ENCODE measurements at regions not wholly inside any gene's neighbourhood (a gene's known extent, or its start where the extent isn't known, plus 50 kb on each side); places are given as distances from the start of the nearest gene placed in this dataset.
"Not testable (repeated sequence)": the region's sequence is repeated elsewhere in the genome, so short reads cannot be mapped to it uniquely, and the experiment has no call there.

- Histone ChIP-seq H3K4me1 (ENCODE audit: control insufficient read depth in 1 of 2, low read depth in 2 of 2) (no peaks in the 10 kb centered on the region), H3K27me3 (replicated peaks; ENCODE audit: insufficient read depth) (no peaks in the 10 kb centered on the region), H3K9me3 (no peaks in the 10 kb centered on the region), H3K27ac (no peak overlapping the region), H3K36me3 (no peaks in the 10 kb centered on the region), H3K4me3 (no peak overlapping the region)
- DNase-seq (ENCODE audit: low spot score) (no peak), ATAC-seq (ENCODE audit: insufficient number of reproducible peaks, low FRiP score, low read depth) (no peak)
- TF ChIP-seq, protein P1, sequence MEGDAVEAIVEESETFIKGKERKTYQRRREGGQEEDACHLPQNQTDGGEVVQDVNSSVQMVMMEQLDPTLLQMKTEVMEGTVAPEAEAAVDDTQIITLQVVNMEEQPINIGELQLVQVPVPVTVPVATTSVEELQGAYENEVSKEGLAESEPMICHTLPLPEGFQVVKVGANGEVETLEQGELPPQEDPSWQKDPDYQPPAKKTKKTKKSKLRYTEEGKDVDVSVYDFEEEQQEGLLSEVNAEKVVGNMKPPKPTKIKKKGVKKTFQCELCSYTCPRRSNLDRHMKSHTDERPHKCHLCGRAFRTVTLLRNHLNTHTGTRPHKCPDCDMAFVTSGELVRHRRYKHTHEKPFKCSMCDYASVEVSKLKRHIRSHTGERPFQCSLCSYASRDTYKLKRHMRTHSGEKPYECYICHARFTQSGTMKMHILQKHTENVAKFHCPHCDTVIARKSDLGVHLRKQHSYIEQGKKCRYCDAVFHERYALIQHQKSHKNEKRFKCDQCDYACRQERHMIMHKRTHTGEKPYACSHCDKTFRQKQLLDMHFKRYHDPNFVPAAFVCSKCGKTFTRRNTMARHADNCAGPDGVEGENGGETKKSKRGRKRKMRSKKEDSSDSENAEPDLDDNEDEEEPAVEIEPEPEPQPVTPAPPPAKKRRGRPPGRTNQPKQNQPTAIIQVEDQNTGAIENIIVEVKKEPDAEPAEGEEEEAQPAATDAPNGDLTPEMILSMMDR (IDR thresholded peaks at IDR 0.05) = no peak
Measured at GRCh38 chr21:19535356-19535755, 1131.8 kb upstream of the TMPRSS15 start.

DNA sequence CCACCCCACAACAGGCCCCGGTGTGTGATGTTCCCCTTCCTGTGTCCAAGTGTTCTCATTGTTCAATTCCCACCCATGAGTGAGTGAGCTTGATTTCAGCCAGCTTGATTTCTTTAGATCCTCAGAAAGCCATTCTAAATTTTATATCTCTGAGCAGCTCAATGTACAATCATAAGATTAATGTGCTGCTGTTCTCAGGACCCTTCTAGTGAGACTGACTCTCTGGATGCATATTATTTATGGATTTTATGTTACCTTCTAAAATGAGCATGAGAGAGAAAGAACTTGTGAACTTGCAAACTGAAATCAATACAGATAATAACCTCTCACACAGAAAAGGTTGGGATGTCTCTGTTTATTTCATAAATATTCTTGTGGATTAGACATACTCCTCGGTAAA lies 1133.5 kb upstream of the TMPRSS15 start:
- no peak for DNase-seq (ENCODE audit: low spot score)
- H3K4me3 ChIP-seq = no peak overlapping the region
- no peaks in the 10 kb centered on the region for H3K4me1 ChIP-seq (ENCODE audit: control insufficient read depth in 1 of 2, low read depth in 2 of 2)
- ATAC-seq (ENCODE audit: insufficient number of reproducible peaks, low FRiP score, low read depth) = no peak
- H3K36me3 ChIP-seq = no peaks in the 10 kb centered on the region
- TF ChIP-seq, protein P1 (IDR thresholded peaks at IDR 0.05) = no peak
- H3K27ac ChIP-seq = no peak overlapping the region
- no peaks in the 10 kb centered on the region for H3K27me3 ChIP-seq (replicated peaks; ENCODE audit: insufficient read depth)
- no peaks in the 10 kb centered on the region for H3K9me3 ChIP-seq

DNA sequence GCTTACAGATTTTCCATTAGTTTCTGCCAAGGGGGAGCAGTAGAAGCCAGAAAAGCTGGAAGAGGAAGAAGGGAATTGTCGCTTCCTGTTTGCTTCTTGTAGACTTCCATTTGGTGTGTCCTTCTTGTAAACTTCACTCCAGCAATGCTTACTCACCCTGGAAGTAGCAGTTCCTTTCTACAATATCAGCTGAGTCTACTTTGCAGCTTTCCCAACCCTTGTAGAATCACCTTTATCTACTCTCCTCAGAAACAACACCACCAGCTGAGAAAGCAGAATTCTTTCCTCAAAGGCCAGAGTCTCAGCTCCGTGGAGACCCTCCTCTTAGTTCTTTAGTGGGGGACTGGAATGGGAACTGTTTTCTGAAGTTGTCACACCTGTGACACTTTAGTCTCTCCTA lies 1136.7 kb upstream of the TMPRSS15 start:
- H3K36me3 ChIP-seq = no peaks in the 10 kb centered on the region
- H3K4me3 ChIP-seq = no peak overlapping the region
- H3K4me1 ChIP-seq (ENCODE audit: control insufficient read depth in 1 of 2, low read depth in 2 of 2) = no peaks in the 10 kb centered on the region
- no peak overlapping the region for H3K27ac ChIP-seq
- H3K27me3 ChIP-seq (replicated peaks; ENCODE audit: insufficient read depth) = no peaks in the 10 kb centered on the region
- ATAC-seq (ENCODE audit: insufficient number of reproducible peaks, low FRiP score, low read depth) (no peak), DNase-seq (ENCODE audit: low spot score) (no peak)
- TF ChIP-seq, protein P1 (IDR thresholded peaks at IDR 0.05) = no peak
- no peaks in the 10 kb centered on the region for H3K9me3 ChIP-seq

DNA sequence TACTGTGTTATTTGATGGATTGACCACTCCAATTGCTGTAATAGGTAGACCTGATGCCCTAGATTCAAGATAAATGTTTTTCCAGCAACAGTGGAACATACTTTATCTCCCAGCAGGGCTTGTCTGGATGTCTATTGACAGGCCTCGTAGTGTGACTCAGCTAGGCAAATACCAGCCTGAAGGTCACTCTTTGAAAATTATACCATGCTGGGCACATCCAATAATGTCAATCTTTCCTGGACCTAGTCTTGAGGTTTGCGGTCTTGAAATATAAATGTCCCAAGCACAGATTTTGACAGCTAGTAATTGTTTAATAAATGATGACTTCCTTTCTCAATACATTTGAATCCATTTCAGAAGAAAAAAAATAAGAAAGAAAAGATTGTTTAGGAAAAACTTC lies 1138.0 kb upstream of the TMPRSS15 start:
- TF ChIP-seq, protein P1 (IDR thresholded peaks at IDR 0.05) = no peak
- Histone ChIP-seq H3K4me1 (ENCODE audit: control insufficient read depth in 1 of 2, low read depth in 2 of 2) (no peaks in the 10 kb centered on the region), H3K27ac (no peak overlapping the region), H3K9me3 (no peaks in the 10 kb centered on the region), H3K27me3 (replicated peaks; ENCODE audit: insufficient read depth) (no peaks in the 10 kb centered on the region), H3K36me3 (no peaks in the 10 kb centered on the region), H3K4me3 (no peak overlapping the region)
- DNase-seq (ENCODE audit: low spot score) (no peak), ATAC-seq (ENCODE audit: insufficient number of reproducible peaks, low FRiP score, low read depth) (no peak)

DNA sequence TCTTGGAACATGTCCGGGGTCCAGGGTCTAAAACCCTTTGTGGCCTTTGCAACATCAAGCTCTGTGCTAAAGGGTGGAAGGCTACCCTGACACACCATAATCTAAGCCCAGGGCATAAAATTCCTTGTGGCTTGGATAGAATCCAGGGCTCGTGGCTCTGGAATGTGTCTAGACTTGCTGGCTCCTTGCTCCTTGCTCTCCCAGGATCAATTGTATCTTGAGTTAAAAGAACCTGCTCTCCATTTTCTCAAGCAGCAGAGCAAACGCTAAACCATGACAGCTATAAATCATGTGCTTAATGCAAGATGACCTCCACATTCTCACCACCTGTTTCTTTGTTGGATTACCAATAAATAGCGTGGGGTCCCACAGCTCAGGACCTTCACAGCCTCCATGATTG lies 1140.9 kb upstream of the TMPRSS15 start:
- not testable (repeated sequence) for ATAC-seq (ENCODE audit: insufficient number of reproducible peaks, low FRiP score, low read depth); DNase-seq (ENCODE audit: low spot score); H3K9me3 ChIP-seq; H3K27me3 ChIP-seq (replicated peaks; ENCODE audit: insufficient read depth); H3K27ac ChIP-seq; H3K4me3 ChIP-seq; H3K36me3 ChIP-seq; H3K4me1 ChIP-seq (ENCODE audit: control insufficient read depth in 1 of 2, low read depth in 2 of 2)
